IMR-90 (cell line): ENCODE measurements at regions not wholly inside any gene's neighbourhood (a gene's known extent, or its start where the extent isn't known, plus 50 kb on each side); places are given as distances from the start of the nearest gene placed in this dataset.

Source experiments
- ATAC-seq: fragments of 200-7000 bp; cut with Tn5 transposase; 2 replicates; pipeline ENCODE4 v1.9.1; 2020; ENCODE audit warnings: low read depth, mild to moderate bottlenecking, moderate library complexity
- BruUV-seq: library from RNA; stranded (reverse); fragments of 400-500 nt; replicated peaks from 2 replicates; lab custom pipeline; 2021; lab: Mats Ljungman, UMichigan
- CTCF ChIA-PET: fragments of 300-600 bp; formaldehyde crosslinking; extraction: SDS; loops from one replicate; lab custom pipeline; 2021; ENCODE audit warnings: antibody characterized with exemption; lab: Yijun Ruan, JAX
- POLR2A ChIA-PET: fragments of 300-600 bp; sonication (Branson Sonifier 250); formaldehyde crosslinking; loops from one replicate; lab custom pipeline; 2022; ENCODE audit warnings: antibody characterized with exemption; ENCODE audit not compliant: unreplicated experiment; lab: Charles Lee
- DNase-seq: peaks from one replicate; pipeline ENCODE4 v3.0.0; 2013
- H2AFZ ChIP-seq: replicated peaks from 2 replicates; pipeline ENCODE3; 2013; ENCODE audit warnings: low read length, mild to moderate bottlenecking; ENCODE audit not compliant: poor library complexity
- H2AK5ac ChIP-seq: 2 replicates; pipeline ENCODE4 v1.6.1; 2013; ENCODE audit warnings: low read depth, low read length, inconsistent platforms
- H2AK9ac ChIP-seq: replicated peaks from 2 replicates; pipeline ENCODE3; 2013; ENCODE audit warnings: mild to moderate bottlenecking, low read depth, low read length, moderate library complexity; ENCODE audit not compliant: poor library complexity
- H2BK120ac ChIP-seq: 2 replicates; pipeline ENCODE4 v1.6.1; 2013; ENCODE audit warnings: low read depth, low read length, inconsistent platforms
- H2BK15ac ChIP-seq: 3 replicates; pipeline ENCODE4 v1.6.1; 2013; ENCODE audit warnings: low read depth, low read length, inconsistent platforms
- H2BK20ac ChIP-seq: 2 replicates; pipeline ENCODE4 v1.6.1; 2013; ENCODE audit warnings: low read depth, mild to moderate bottlenecking, inconsistent platforms, low read length, moderate library complexity
- H2BK5ac ChIP-seq: 2 replicates; pipeline ENCODE4 v1.6.1; 2013; ENCODE audit warnings: mild to moderate bottlenecking, low read depth, low read length, inconsistent platforms; ENCODE audit not compliant: poor library complexity, severe bottlenecking
- H3K14ac ChIP-seq: replicated peaks from 2 replicates; pipeline ENCODE4 v1.6.1; 2013; ENCODE audit warnings: low read depth, low read length, inconsistent platforms
- H3K18ac ChIP-seq: 2 replicates; pipeline ENCODE4 v1.6.1; 2013; ENCODE audit warnings: low read depth, low read length, control low read depth
- H3K23ac ChIP-seq: 2 replicates; pipeline ENCODE4 v1.6.1; 2013; ENCODE audit warnings: low read depth, low read length, inconsistent platforms
- H3K27ac ChIP-seq: 2 replicates; pipeline ENCODE4 v1.5.1; 2013; ENCODE audit warnings: mild to moderate bottlenecking, control low read depth, low read length; ENCODE audit not compliant: insufficient read depth
- H3K27me3 ChIP-seq: 2 replicates; pipeline ENCODE4 v1.6.1; 2013; ENCODE audit warnings: low read length; ENCODE audit not compliant: control insufficient read depth, insufficient read depth
- H3K36me3 ChIP-seq: 2 replicates; pipeline ENCODE4 v1.6.1; 2013; ENCODE audit warnings: low read length, mixed read lengths; ENCODE audit not compliant: control insufficient read depth, insufficient read depth
- H3K4ac ChIP-seq: 2 replicates; pipeline ENCODE4 v1.6.1; 2013; ENCODE audit warnings: low read depth, low read length, inconsistent platforms
- H3K4me1 ChIP-seq: 2 replicates; pipeline ENCODE4 v1.6.1; 2013; ENCODE audit warnings: low read length, mixed read lengths; ENCODE audit not compliant: control insufficient read depth, insufficient read depth
- H3K4me2 ChIP-seq: 2 replicates; pipeline ENCODE4 v1.6.1; 2013; ENCODE audit warnings: low read depth, mild to moderate bottlenecking, control low read depth, low read length, moderate library complexity
- H3K4me3 ChIP-seq: 2 replicates; pipeline ENCODE4 v1.5.1; 2013; ENCODE audit warnings: low read depth, mild to moderate bottlenecking, control low read depth, low read length, moderate library complexity; ENCODE audit not compliant: insufficient read depth
- H3K56ac ChIP-seq: 2 replicates; pipeline ENCODE4 v1.6.1; 2013; ENCODE audit warnings: low read length, inconsistent platforms; ENCODE audit not compliant: insufficient read depth; ENCODE audit errors: extremely low read depth
- H3K79me1 ChIP-seq, 2 experiments: 2 replicates each; pipeline ENCODE4 v1.6.1; 2013; ENCODE audit warnings: low read length in 2 of 2, inconsistent platforms in 1 of 2, low read depth in 1 of 2
- H3K9ac ChIP-seq: 2 replicates; pipeline ENCODE4 v1.6.1; 2013; ENCODE audit warnings: low read depth, low read length, control low read depth
- H3K9me1 ChIP-seq: 2 replicates; pipeline ENCODE4 v1.6.1; 2013; ENCODE audit warnings: low read length, inconsistent platforms; ENCODE audit not compliant: insufficient read depth
- H3K9me3 ChIP-seq: 2 replicates; pipeline ENCODE4 v1.6.1; 2013; ENCODE audit warnings: low read length; ENCODE audit not compliant: control insufficient read depth, insufficient read depth
- H4K20me1 ChIP-seq: 2 replicates; pipeline ENCODE4 v1.6.1; 2013; ENCODE audit warnings: low read length, inconsistent platforms; ENCODE audit not compliant: insufficient read depth
- H4K5ac ChIP-seq: 2 replicates; pipeline ENCODE4 v1.6.1; 2013; ENCODE audit warnings: mild to moderate bottlenecking, low read depth, low read length, control low read depth
- H4K8ac ChIP-seq, 2 experiments: 2 replicates each; pipeline ENCODE4 v1.6.1; 2013; ENCODE audit warnings: low read depth in 2 of 2, low read length in 2 of 2, control low read depth in 1 of 2, inconsistent platforms in 1 of 2
- H4K91ac ChIP-seq: 2 replicates; pipeline ENCODE4 v1.6.1; 2013; ENCODE audit warnings: low read depth, low read length, inconsistent platforms; ENCODE audit not compliant: insufficient read depth
- FOS ChIP-seq: fragments of 150-350 bp; IDR thresholded peaks from 2 replicates; pipeline ENCODE4 v1.6.1; 2016; ENCODE audit warnings: low read depth, low read length
- MAFK ChIP-seq: IDR thresholded peaks from 2 replicates; pipeline ENCODE4 v1.6.1; 2012; ENCODE audit warnings: low read depth, low read length, improper control_type of control experiment
- MAZ ChIP-seq: IDR thresholded peaks from 2 replicates; pipeline ENCODE4 v1.6.1; 2012; ENCODE audit warnings: low read depth, mild to moderate bottlenecking, low read length, improper control_type of control experiment, moderate library complexity, borderline replicate concordance
- MXI1 ChIP-seq: IDR thresholded peaks from 2 replicates; pipeline ENCODE4 v1.6.1; 2012; ENCODE audit warnings: low read depth, mild to moderate bottlenecking, low read length, moderate library complexity, borderline replicate concordance
- RAD21 ChIP-seq: IDR thresholded peaks from 2 replicates; pipeline ENCODE4 v1.6.1; 2012; ENCODE audit warnings: low read length, improper control_type of control experiment
- WGBS, 2 experiments: methylation state at CpG; one replicate each; pipeline versions ENCODE4 v1.1.5 to v1.1.7; 2013; ENCODE audit warnings: missing lambda C conversion rate in 2 of 2; ENCODE audit not compliant: insufficient read length in 1 of 2; ENCODE audit errors: extremely low coverage in 2 of 2; 5-methylcytosine and 5-hydroxymethylcytosine counted together
- dilution Hi-C: fragments of 300-500 bp; cut with HindIII; formaldehyde crosslinking; loops from one replicate; pipeline ENCODE4 v1.14.3; 2018; ENCODE audit warnings: low sequenced_read_pairs; ENCODE audit not compliant: unreplicated experiment
- in situ Hi-C: fragments of 300-500 bp; cut with MboI; formaldehyde crosslinking; loops from 3 replicates; pipeline ENCODE4 v1.14.3; 2019; ENCODE audit warnings: low sequenced_read_pairs, inconsistent platforms, mixed read lengths
- intact Hi-C: fragments of 100-400 bp; cut with micrococcal nuclease; formaldehyde crosslinking; loops from 2 replicates; pipeline ENCODE4 v1.10.0; 2022

GRCh38 chrX:13893826-13894225, 76.9 kb upstream of the GPM6B start:
- Histone ChIP-seq H2AK5ac (no peak overlapping the region), H4K5ac (no peak overlapping the region), H3K4ac (no peak overlapping the region), H3K23ac (no peak overlapping the region), H3K9me3 (no peaks in the 10 kb centered on the region), H3K14ac (no peak overlapping the region), H3K56ac (no peak overlapping the region), H3K79me1 (no peaks in the 10 kb centered on the region), H2AFZ (no peak overlapping the region), H2BK5ac (no peak overlapping the region), H2BK20ac (no peak overlapping the region), H3K4me2 (no peak overlapping the region), H2BK15ac (no peak overlapping the region; the same call in 2 of the 3 replicates), H2AK9ac (no peak overlapping the region), H3K36me3 (no peaks in the 10 kb centered on the region), H3K18ac (no peak overlapping the region), H3K27me3 (peaks cover 7% of the 10 kb centered on the region; the same call in 1 of the 2 replicates), H4K91ac (no peak overlapping the region), H3K4me3 (no peak overlapping the region), H4K8ac (no peak overlapping the region), H2BK120ac (no peak overlapping the region), H4K20me1 (no peaks in the 10 kb centered on the region), H3K9ac (no peak overlapping the region), H3K9me1 (no peaks in the 10 kb centered on the region), H3K4me1 (no peaks in the 10 kb centered on the region), H3K27ac (no peak overlapping the region)
- TF ChIP-seq MAFK (no peak), MXI1 (no peak), RAD21 (no peak), MAZ (no peak), FOS (no peak)
- DNase-seq = no peak
- BruUV-seq = no TSS peak
- in situ Hi-C loops = no loop called here
- CTCF ChIA-PET = interaction anchor here (0.6 kb wide), 1 partner anchor 1327 kb away, joined by 5 read pairs; no protein-coding TSS in a partner anchor
- intact Hi-C loops = no loop called here
- dilution Hi-C loops = no loop called here
- POLR2A ChIA-PET = no interaction called here
- ATAC-seq = no peak
- no CpG with 5 or more reads among the region's 5 CpGs for WGBS, 2 experiments
